GM23338 (cell line): ENCODE measurements at regions not wholly inside any gene's neighbourhood (a gene's known extent, or its start where the extent isn't known, plus 50 kb on each side); places are given as distances from the start of the nearest gene placed in this dataset.

Experiments
- ATAC-seq: fragments of 200-7000 bp; cut with Tn5 transposase; 3 replicates; pipeline ENCODE4 v1.9.1; 2020
- DNase-seq: peaks from one replicate; pipeline ENCODE4 v3.0.0-alpha.2; 2015; ENCODE audit warnings: low spot score
- H2AFZ ChIP-seq: fragments of 200-600 bp; sonication (generic); 2 replicates; pipeline ENCODE4 v1.8.0; 2016; ENCODE audit warnings: antibody characterized with exemption, mild to moderate bottlenecking, moderate library complexity
- H3F3A ChIP-seq: fragments of 200-600 bp; sonication (generic); replicated peaks from 2 replicates; pipeline ENCODE4 v1.8.0; 2017; ENCODE audit warnings: antibody characterized with exemption, mixed run types, low read depth
- H3K27ac ChIP-seq: fragments of 200-600 bp; sonication (generic); 2 replicates; pipeline ENCODE4 v1.6.1; 2016; ENCODE audit warnings: low read depth
- H3K27me3 ChIP-seq: fragments of 200-600 bp; sonication (generic); 2 replicates; pipeline ENCODE4 v1.8.0; 2016; ENCODE audit warnings: mild to moderate bottlenecking, mixed run types, moderate library complexity; ENCODE audit not compliant: insufficient read depth
- H3K36me3 ChIP-seq: fragments of 200-600 bp; sonication (generic); 2 replicates; pipeline ENCODE4 v1.8.0; 2016; ENCODE audit warnings: mild to moderate bottlenecking; ENCODE audit not compliant: insufficient read depth
- H3K4me1 ChIP-seq: fragments of 200-600 bp; sonication (generic); 2 replicates; pipeline ENCODE4 v1.8.0; 2016; ENCODE audit warnings: mild to moderate bottlenecking, moderate library complexity; ENCODE audit not compliant: insufficient read depth
- H3K4me2 ChIP-seq: fragments of 200-600 bp; sonication (generic); 2 replicates; pipeline ENCODE4 v1.7.1; 2017; ENCODE audit warnings: mixed run types
- H3K4me3 ChIP-seq: fragments of 200-600 bp; sonication (generic); 2 replicates; pipeline ENCODE4 v1.6.1; 2016; ENCODE audit warnings: mixed run types
- H3K79me2 ChIP-seq: fragments of 200-600 bp; sonication (generic); replicated peaks from 2 replicates; pipeline ENCODE4 v1.8.0; 2017; ENCODE audit warnings: mild to moderate bottlenecking; ENCODE audit not compliant: insufficient read depth
- H3K9me2 ChIP-seq: fragments of 200-600 bp; sonication (generic); 2 replicates; pipeline ENCODE4 v1.8.0; 2017; ENCODE audit not compliant: insufficient read depth
- H4K20me1 ChIP-seq: fragments of 200-600 bp; sonication (generic); replicated peaks from 2 replicates; pipeline ENCODE4 v1.8.0; 2017; ENCODE audit warnings: mild to moderate bottlenecking; ENCODE audit not compliant: insufficient read depth
- H3K27ac Mint-ChIP-seq: 2 replicates; pipeline ENCODE4 v1.8.0; 2020; ENCODE audit warnings: inconsistent platforms, mild to moderate bottlenecking, moderate library complexity, mixed read lengths
- H3K27me3 Mint-ChIP-seq: 3 replicates; pipeline ENCODE4 v1.8.0; 2022; ENCODE audit warnings: low read depth, mild to moderate bottlenecking, moderate library complexity, mixed read lengths, inconsistent platforms; ENCODE audit not compliant: insufficient read depth, poor library complexity
- H3K36me3 Mint-ChIP-seq: 3 replicates; pipeline ENCODE4 v1.8.0; 2021; ENCODE audit warnings: low read depth, mild to moderate bottlenecking, inconsistent platforms, moderate library complexity, mixed read lengths
- H3K4me1 Mint-ChIP-seq: 3 replicates; pipeline ENCODE4 v1.8.0; 2020; ENCODE audit warnings: mild to moderate bottlenecking, inconsistent platforms, mixed read lengths
- H3K4me3 Mint-ChIP-seq: 3 replicates; pipeline ENCODE4 v1.8.0; 2021; ENCODE audit warnings: moderate library complexity, mild to moderate bottlenecking, inconsistent platforms, mixed read lengths
- H3K9me3 Mint-ChIP-seq: 3 replicates; pipeline ENCODE4 v1.8.0; 2020; ENCODE audit warnings: moderate library complexity, mild to moderate bottlenecking, inconsistent platforms, mixed read lengths
- EZH2phosphoT487 ChIP-seq: fragments of 200-600 bp; sonication (generic); IDR thresholded peaks from one replicate; pipeline ENCODE4 v1.8.1; 2018; ENCODE audit warnings: antibody characterized with exemption; ENCODE audit not compliant: unreplicated experiment
- NANOG ChIP-seq: IDR thresholded peaks from 2 replicates; pipeline ENCODE4 v1.6.1; 2016; ENCODE audit warnings: antibody characterized with exemption, borderline replicate concordance
- POLR2AphosphoS5 ChIP-seq: IDR thresholded peaks from 2 replicates; pipeline ENCODE4 v1.6.1; 2016; ENCODE audit warnings: antibody characterized with exemption, low read depth
- TF ChIP-seq, protein P1 (sequence below): IDR thresholded peaks from one replicate; pipeline ENCODE4 v1.6.1; 2018; ENCODE audit warnings: antibody characterized with exemption; ENCODE audit not compliant: unreplicated experiment
- TF ChIP-seq, protein P2 (sequence below), 2 experiments: fragments of 200-600 bp in 1 of 2; sonication (generic) in 1 of 2; conservative IDR thresholded peaks; 2 replicates each; pipeline versions ENCODE4 v1.5.1 to v1.6.1; 2016 to 2017; ENCODE audit warnings: antibody characterized with exemption in 2 of 2, low read depth in 2 of 2, mild to moderate bottlenecking in 2 of 2, moderate library complexity in 1 of 2
- TF ChIP-seq, protein P3 (sequence below): fragments of 250-450 bp; sonication (Bioruptor Pico); IDR thresholded peaks from 2 replicates; pipeline ENCODE4 v1.5.0; 2020; ENCODE audit warnings: mild to moderate bottlenecking, moderate library complexity

DNA sequence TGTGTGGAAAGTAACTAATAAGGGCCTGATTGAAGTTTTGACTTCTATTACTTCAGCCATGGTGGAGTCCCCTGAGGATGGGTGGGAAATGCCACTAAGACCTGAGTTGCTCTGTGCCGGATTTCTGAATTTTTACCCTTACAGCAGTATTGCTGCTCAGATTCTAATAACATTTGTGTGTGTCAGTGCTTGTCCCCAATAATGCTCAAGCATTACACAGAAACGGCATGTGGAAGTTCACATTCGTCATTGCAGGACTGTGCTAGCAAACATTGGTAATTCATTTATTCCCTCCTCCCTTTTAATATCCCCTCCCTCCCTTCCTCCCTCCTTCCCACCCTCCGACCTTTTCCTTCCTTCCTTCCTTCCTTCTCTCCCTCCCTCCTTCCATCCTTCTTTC, 484.5 kb upstream of the ONECUT1 start:
- peaks cover 8% of the 10 kb centered on the region for H3K4me1 Mint-ChIP-seq
- no peak overlapping the region for H3K4me3 Mint-ChIP-seq
- H4K20me1 ChIP-seq: no peaks in the 10 kb centered on the region
- H3K4me1 ChIP-seq: no peaks in the 10 kb centered on the region
- H3K9me3 Mint-ChIP-seq: no peaks in the 10 kb centered on the region
- TF ChIP-seq, protein P1, sequence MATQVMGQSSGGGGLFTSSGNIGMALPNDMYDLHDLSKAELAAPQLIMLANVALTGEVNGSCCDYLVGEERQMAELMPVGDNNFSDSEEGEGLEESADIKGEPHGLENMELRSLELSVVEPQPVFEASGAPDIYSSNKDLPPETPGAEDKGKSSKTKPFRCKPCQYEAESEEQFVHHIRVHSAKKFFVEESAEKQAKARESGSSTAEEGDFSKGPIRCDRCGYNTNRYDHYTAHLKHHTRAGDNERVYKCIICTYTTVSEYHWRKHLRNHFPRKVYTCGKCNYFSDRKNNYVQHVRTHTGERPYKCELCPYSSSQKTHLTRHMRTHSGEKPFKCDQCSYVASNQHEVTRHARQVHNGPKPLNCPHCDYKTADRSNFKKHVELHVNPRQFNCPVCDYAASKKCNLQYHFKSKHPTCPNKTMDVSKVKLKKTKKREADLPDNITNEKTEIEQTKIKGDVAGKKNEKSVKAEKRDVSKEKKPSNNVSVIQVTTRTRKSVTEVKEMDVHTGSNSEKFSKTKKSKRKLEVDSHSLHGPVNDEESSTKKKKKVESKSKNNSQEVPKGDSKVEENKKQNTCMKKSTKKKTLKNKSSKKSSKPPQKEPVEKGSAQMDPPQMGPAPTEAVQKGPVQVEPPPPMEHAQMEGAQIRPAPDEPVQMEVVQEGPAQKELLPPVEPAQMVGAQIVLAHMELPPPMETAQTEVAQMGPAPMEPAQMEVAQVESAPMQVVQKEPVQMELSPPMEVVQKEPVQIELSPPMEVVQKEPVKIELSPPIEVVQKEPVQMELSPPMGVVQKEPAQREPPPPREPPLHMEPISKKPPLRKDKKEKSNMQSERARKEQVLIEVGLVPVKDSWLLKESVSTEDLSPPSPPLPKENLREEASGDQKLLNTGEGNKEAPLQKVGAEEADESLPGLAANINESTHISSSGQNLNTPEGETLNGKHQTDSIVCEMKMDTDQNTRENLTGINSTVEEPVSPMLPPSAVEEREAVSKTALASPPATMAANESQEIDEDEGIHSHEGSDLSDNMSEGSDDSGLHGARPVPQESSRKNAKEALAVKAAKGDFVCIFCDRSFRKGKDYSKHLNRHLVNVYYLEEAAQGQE: no peak
- TF ChIP-seq, protein P2, sequence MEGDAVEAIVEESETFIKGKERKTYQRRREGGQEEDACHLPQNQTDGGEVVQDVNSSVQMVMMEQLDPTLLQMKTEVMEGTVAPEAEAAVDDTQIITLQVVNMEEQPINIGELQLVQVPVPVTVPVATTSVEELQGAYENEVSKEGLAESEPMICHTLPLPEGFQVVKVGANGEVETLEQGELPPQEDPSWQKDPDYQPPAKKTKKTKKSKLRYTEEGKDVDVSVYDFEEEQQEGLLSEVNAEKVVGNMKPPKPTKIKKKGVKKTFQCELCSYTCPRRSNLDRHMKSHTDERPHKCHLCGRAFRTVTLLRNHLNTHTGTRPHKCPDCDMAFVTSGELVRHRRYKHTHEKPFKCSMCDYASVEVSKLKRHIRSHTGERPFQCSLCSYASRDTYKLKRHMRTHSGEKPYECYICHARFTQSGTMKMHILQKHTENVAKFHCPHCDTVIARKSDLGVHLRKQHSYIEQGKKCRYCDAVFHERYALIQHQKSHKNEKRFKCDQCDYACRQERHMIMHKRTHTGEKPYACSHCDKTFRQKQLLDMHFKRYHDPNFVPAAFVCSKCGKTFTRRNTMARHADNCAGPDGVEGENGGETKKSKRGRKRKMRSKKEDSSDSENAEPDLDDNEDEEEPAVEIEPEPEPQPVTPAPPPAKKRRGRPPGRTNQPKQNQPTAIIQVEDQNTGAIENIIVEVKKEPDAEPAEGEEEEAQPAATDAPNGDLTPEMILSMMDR (conservative IDR thresholded peaks at IDR 0.05; ENCODE audit: low read depth in 2 of 2): no peak
- TF ChIP-seq POLR2AphosphoS5: no peak
- TF ChIP-seq NANOG: no peak
- TF ChIP-seq, protein P3, sequence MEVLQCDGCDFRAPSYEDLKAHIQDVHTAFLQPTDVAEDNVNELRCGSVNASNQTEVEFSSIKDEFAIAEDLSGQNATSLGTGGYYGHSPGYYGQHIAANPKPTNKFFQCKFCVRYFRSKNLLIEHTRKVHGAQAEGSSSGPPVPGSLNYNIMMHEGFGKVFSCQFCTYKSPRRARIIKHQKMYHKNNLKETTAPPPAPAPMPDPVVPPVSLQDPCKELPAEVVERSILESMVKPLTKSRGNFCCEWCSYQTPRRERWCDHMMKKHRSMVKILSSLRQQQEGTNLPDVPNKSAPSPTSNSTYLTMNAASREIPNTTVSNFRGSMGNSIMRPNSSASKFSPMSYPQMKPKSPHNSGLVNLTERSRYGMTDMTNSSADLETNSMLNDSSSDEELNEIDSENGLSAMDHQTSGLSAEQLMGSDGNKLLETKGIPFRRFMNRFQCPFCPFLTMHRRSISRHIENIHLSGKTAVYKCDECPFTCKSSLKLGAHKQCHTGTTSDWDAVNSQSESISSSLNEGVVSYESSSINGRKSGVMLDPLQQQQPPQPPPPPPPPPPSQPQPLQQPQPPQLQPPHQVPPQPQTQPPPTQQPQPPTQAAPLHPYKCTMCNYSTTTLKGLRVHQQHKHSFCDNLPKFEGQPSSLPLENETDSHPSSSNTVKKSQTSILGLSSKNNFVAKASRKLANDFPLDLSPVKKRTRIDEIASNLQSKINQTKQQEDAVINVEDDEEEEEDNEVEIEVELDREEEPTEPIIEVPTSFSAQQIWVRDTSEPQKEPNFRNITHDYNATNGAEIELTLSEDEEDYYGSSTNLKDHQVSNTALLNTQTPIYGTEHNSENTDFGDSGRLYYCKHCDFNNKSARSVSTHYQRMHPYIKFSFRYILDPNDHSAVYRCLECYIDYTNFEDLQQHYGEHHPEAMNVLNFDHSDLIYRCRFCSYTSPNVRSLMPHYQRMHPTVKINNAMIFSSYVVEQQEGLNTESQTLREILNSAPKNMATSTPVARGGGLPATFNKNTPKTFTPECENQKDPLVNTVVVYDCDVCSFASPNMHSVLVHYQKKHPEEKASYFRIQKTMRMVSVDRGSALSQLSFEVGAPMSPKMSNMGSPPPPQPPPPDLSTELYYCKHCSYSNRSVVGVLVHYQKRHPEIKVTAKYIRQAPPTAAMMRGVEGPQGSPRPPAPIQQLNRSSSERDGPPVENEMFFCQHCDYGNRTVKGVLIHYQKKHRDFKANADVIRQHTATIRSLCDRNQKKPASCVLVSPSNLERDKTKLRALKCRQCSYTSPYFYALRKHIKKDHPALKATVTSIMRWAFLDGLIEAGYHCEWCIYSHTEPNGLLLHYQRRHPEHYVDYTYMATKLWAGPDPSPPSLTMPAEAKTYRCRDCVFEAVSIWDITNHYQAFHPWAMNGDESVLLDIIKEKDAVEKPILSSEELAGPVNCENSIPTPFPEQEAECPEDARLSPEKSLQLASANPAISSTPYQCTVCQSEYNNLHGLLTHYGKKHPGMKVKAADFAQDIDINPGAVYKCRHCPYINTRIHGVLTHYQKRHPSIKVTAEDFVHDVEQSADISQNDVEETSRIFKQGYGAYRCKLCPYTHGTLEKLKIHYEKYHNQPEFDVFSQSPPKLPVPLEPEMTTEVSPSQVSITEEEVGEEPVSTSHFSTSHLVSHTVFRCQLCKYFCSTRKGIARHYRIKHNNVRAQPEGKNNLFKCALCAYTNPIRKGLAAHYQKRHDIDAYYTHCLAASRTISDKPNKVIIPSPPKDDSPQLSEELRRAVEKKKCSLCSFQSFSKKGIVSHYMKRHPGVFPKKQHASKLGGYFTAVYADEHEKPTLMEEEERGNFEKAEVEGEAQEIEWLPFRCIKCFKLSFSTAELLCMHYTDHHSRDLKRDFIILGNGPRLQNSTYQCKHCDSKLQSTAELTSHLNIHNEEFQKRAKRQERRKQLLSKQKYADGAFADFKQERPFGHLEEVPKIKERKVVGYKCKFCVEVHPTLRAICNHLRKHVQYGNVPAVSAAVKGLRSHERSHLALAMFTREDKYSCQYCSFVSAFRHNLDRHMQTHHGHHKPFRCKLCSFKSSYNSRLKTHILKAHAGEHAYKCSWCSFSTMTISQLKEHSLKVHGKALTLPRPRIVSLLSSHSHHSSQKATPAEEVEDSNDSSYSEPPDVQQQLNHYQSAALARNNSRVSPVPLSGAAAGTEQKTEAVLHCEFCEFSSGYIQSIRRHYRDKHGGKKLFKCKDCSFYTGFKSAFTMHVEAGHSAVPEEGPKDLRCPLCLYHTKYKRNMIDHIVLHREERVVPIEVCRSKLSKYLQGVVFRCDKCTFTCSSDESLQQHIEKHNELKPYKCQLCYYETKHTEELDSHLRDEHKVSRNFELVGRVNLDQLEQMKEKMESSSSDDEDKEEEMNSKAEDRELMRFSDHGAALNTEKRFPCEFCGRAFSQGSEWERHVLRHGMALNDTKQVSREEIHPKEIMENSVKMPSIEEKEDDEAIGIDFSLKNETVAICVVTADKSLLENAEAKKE (CRISPR knock-in tag): no peak
- TF ChIP-seq EZH2phosphoT487: no peak
- ATAC-seq: no peak
- H3K27ac ChIP-seq: no peak overlapping the region
- H3K36me3 Mint-ChIP-seq: no peaks in the 10 kb centered on the region
- H3F3A ChIP-seq: no peaks in the 10 kb centered on the region
- H3K79me2 ChIP-seq: no peaks in the 10 kb centered on the region
- H2AFZ ChIP-seq: no peak overlapping the region
- DNase-seq: no peak
- H3K4me3 ChIP-seq: no peak overlapping the region
- no peak overlapping the region for H3K27ac Mint-ChIP-seq
- no peak overlapping the region for H3K4me2 ChIP-seq
- H3K9me2 ChIP-seq: no peaks in the 10 kb centered on the region
- no peaks in the 10 kb centered on the region for H3K27me3 ChIP-seq
- no peaks in the 10 kb centered on the region for H3K27me3 Mint-ChIP-seq
- 0 out of 2 replicates have a peak, but pooled peaks cover 3% of the 10 kb centered on the region for H3K36me3 ChIP-seq
